ENCODE measurements at regions not wholly inside any gene's neighbourhood (a gene's known extent, or its start where the extent isn't known, plus 50 kb on each side); places are given as distances from the start of the nearest gene placed in this dataset.

DNA sequence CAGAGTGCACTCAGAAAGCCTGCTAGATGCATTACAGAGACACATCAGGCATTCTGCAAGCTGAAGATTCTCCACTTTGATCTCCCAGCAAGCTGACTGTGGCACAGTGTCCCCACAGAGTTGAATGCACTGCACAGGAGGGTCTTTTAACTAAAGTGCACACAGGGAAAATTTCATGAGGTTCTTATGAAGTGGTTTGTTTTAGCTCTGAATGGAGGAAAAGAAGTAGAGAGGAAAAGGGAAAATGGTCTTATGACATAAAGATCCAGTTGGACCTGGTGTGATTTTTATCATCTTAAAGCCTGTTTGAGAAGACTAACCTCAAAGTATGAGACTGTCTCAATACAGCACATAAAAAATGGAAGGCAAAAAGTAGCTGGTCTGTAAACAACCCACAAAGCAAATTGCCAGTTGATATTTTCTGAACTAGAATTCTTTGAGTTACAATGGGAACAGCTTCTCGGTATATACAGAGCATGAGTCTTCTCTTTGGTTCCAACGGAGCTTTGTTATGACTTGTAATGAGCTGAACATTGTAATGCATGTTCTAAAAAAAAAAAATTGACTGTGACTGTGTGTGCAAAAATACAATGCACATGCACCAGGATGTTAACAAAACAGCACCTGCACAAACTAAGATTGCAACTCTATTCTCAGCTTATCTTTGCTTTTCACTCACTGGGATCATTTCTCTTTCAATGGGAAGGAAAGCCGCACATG, 383.0 kb upstream of the ID4 start (continued):
- no peak for TF ChIP-seq TOE1 (IDR thresholded peaks at IDR 0.05; ENCODE audit: borderline replicate concordance)
- no peak for TF ChIP-seq TOE1 (CRISPR knock-in tag; IDR thresholded peaks at IDR 0.05; ENCODE audit: borderline replicate concordance, low read depth)
- TF ChIP-seq, protein P1, sequence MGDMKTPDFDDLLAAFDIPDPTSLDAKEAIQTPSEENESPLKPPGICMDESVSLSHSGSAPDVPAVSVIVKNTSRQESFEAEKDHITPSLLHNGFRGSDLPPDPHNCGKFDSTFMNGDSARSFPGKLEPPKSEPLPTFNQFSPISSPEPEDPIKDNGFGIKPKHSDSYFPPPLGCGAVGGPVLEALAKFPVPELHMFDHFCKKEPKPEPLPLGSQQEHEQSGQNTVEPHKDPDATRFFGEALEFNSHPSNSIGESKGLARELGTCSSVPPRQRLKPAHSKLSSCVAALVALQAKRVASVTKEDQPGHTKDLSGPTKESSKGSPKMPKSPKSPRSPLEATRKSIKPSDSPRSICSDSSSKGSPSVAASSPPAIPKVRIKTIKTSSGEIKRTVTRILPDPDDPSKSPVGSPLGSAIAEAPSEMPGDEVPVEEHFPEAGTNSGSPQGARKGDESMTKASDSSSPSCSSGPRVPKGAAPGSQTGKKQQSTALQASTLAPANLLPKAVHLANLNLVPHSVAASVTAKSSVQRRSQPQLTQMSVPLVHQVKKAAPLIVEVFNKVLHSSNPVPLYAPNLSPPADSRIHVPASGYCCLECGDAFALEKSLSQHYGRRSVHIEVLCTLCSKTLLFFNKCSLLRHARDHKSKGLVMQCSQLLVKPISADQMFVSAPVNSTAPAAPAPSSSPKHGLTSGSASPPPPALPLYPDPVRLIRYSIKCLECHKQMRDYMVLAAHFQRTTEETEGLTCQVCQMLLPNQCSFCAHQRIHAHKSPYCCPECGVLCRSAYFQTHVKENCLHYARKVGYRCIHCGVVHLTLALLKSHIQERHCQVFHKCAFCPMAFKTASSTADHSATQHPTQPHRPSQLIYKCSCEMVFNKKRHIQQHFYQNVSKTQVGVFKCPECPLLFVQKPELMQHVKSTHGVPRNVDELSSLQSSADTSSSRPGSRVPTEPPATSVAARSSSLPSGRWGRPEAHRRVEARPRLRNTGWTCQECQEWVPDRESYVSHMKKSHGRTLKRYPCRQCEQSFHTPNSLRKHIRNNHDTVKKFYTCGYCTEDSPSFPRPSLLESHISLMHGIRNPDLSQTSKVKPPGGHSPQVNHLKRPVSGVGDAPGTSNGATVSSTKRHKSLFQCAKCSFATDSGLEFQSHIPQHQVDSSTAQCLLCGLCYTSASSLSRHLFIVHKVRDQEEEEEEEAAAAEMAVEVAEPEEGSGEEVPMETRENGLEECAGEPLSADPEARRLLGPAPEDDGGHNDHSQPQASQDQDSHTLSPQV (IDR thresholded peaks at IDR 0.05): no peak
- no peak for TF ChIP-seq ZNF444 (CRISPR knock-in tag; IDR thresholded peaks at IDR 0.05)
- no peak for TF ChIP-seq KLF10 (CRISPR knock-in tag; IDR thresholded peaks at IDR 0.05)
- TF ChIP-seq FOXJ3 (CRISPR knock-in tag; IDR thresholded peaks at IDR 0.05): no peak
- TF ChIP-seq ZNF436 (CRISPR knock-in tag; IDR thresholded peaks at IDR 0.05): no peak
